ENCODE measurements at regions not wholly inside any gene's neighbourhood (a gene's known extent, or its start where the extent isn't known, plus 50 kb on each side); places are given as distances from the start of the nearest gene placed in this dataset.

DNA sequence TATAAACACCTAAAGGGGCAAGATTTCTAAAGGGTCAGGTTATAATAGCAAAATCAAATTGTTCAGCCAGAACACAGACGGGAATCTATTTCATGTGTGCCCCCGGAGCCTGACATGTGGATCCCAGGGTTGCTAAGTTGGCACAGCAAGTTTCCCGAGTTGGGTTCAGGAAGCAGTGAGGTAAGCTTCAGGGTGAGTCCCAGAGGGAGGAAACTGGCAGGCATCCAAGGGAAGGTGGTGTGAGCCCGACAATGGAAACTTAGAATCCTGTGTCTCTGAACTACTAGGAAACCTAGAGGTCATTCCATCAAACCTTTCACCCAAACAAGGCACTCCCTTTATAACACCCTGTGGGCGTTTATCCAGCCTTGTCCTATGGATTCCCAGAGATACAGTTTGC, 98.4 kb downstream of the ADRB2 start:
- DNase-seq: no peak
- Mint-ChIP-seq H3K4me1 (ENCODE audit: low read depth) (peaks cover 10% of the 10 kb centered on the region), H3K9me3 (no peaks in the 10 kb centered on the region), H3K27me3 (peaks cover 38% of the 10 kb centered on the region), H3K4me3 (no peak overlapping the region), H3K27ac (no peak overlapping the region), H3K36me3 (ENCODE audit: low read depth) (no peaks in the 10 kb centered on the region)

DNA sequence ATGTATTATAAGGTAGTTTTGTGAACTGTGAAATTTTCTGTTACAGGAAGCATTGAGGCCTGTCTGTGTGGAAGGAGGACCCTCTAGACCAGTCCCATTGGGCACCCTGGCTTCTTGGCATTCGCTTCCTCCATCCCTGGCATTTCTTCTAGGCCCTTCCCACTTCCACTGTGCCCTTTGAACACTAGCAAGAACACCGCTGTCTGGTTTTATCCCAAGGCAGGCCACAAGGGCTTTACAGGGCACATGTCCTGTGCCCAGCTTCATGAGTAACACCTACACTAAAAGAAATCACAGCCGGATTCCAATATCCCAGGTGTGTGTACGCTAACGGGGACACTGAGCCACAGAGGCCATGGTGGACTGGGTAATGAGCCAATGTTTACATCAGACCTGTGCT, 99.8 kb downstream of the ADRB2 start:
- peaks cover 14% of the 10 kb centered on the region for H3K4me1 Mint-ChIP-seq (ENCODE audit: low read depth)
- no peak overlapping the region for H3K4me3 Mint-ChIP-seq
- no peak for DNase-seq
- no peaks in the 10 kb centered on the region for H3K36me3 Mint-ChIP-seq (ENCODE audit: low read depth)
- H3K9me3 Mint-ChIP-seq: no peaks in the 10 kb centered on the region
- H3K27me3 Mint-ChIP-seq: peaks cover 28% of the 10 kb centered on the region
- no peak overlapping the region for H3K27ac Mint-ChIP-seq

DNA sequence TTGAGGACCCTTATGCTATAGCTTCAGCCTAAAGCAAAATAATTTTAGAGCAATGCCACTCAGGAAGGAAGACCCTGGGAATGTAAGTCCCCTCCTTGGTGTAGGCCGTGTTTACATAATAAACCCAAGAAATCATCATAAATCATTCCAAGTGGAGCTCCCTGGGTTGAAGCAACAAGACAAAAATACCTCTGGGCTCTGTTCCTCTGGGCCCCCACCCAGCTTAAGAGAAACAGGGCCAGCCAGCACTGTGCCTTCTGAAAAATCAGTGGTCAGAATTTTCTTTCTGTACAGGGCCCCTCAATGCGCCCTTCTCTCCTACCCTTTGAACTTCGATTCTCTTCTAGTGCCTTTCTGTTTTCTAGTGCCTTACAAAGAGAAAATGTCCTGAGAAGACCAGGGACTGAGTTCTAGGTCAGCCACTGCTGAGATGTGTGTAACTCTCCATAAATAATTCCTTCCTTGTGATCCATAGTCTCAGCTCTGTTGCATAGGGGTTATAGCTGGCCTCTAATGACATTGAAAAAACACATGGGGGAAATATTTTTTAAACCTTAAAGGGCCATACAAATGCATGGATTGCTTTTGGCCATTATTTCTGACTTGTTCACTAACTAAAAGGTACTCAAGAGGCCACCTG, 101.0 kb downstream of the ADRB2 start:
- Mint-ChIP-seq H3K9me3 (no peaks in the 10 kb centered on the region), H3K27me3 (peaks cover 18% of the 10 kb centered on the region), H3K36me3 (ENCODE audit: low read depth) (no peaks in the 10 kb centered on the region), H3K4me1 (ENCODE audit: low read depth) (peaks cover 11% of the 10 kb centered on the region), H3K27ac (no peak overlapping the region), H3K4me3 (no peak overlapping the region)
- no peak for DNase-seq

DNA sequence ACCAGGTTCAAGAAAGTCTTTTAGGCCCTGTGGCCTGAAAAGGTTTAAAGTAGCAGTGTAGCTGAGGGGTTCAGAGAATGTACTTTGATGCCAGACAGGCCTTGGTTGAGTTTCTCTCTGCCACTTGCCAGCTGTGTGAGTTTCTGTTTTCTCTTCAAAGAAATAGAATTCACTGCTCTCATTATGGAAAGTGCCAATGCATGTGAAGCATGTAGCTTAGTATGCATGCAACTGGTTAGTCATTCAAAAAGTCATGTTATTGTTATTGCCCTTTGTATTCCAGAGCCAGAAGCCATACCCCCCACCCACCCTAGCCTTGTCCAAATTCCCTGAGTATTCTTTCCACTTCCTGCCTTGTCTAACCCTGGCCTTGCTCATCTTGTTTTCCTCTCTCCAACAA, 101.7 kb downstream of the ADRB2 start:
- H3K4me3 Mint-ChIP-seq: no peak overlapping the region
- no peak for DNase-seq
- no peak overlapping the region for H3K27ac Mint-ChIP-seq
- H3K9me3 Mint-ChIP-seq: no peaks in the 10 kb centered on the region
- no peaks in the 10 kb centered on the region for H3K36me3 Mint-ChIP-seq (ENCODE audit: low read depth)
- peaks cover 6% of the 10 kb centered on the region for H3K4me1 Mint-ChIP-seq (ENCODE audit: low read depth)
- peaks cover 13% of the 10 kb centered on the region for H3K27me3 Mint-ChIP-seq

DNA sequence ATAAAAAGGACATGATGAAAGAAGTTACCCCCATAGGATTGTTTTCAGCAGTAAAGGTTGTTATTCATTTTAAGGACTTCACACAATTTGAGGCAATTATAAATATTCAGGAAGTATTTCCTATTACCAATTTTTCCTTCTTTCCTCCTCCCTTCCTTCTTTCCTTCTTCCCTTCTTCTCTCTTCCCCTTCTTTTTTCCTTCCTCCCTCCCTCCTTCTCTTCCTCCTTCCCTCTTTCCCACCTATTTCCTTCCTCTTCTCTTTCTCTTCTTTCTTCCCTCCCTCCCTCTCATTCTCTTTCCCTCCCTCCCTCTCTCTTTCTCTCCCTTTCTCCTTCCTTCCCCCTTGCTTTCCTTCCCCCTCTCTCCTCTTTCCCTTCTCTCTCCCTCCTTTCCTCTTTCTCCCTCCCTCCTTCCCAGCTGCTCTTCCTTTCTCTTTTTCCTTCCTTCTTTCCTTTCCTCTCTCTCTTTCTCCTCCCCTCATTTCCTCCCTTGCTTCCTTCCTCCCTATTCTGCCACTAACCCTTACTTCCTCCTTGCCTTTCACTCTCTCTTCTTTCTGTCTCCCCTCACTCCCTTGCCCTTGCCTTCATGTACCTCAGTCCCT, 105.1 kb downstream of the ADRB2 start:
- no peaks in the 10 kb centered on the region for H3K36me3 Mint-ChIP-seq (ENCODE audit: low read depth)
- H3K4me3 Mint-ChIP-seq: no peak overlapping the region
- DNase-seq: no peak
- H3K9me3 Mint-ChIP-seq: no peaks in the 10 kb centered on the region
- no peaks in the 10 kb centered on the region for H3K27me3 Mint-ChIP-seq
- peaks cover 4% of the 10 kb centered on the region for H3K4me1 Mint-ChIP-seq (ENCODE audit: low read depth)
- H3K27ac Mint-ChIP-seq: no peak overlapping the region

DNA sequence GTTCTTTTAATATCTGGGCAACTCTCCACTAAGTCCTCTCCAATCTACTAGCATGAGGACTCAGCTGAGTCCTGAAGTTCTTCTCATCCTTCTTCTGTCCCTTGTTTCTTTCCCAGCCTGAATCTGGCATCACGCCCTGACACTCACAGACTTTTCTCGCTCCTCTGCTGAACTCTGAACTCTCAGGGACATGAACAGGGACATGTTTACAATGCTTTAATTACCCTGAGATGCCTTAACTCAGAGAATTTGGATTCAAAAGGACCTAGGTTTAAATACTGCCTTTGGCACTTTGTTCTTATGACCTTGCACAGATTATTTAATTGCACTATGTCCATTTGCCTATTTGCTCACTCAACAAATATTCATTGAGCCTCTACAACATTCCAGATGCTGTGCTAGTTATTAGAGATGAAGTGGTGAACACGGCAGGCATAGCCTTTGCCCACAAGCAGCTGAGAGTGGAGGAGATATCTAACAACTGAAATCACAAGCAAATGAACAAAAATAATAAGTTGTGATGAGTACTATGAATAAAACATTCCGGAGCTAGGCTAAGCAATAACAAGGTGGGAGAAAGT, 106.0 kb downstream of the ADRB2 start:
- H3K9me3 Mint-ChIP-seq: no peaks in the 10 kb centered on the region
- DNase-seq: no peak
- no peaks in the 10 kb centered on the region for H3K36me3 Mint-ChIP-seq (ENCODE audit: low read depth)
- no peak overlapping the region for H3K4me3 Mint-ChIP-seq
- H3K27ac Mint-ChIP-seq: no peak overlapping the region
- peaks cover 4% of the 10 kb centered on the region for H3K4me1 Mint-ChIP-seq (ENCODE audit: low read depth)
- H3K27me3 Mint-ChIP-seq: no peaks in the 10 kb centered on the region

DNA sequence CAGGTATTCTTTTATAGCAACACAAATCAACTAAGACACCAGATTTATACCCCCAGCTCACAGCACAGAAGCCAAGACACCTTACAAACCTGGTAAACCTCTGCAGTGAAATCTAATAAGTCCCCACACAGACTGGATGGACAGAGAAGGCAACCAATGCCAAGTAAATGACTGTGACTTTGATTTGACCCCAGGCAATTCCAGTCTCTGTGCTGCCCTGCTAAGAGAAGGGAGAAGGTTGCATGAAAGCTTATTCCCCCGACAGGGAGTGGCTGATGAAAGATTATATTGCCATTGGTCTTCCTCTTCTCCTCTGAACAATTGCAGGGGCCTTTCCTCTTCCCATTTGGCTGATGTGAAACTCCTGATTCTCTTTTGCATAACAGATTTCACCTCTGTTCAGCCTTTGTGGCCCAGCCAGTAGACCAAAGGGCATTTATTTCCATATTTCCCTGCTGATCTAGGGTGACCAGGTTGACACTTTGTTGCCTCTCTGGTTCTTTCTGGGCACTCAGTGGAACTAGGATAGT, 107.6 kb downstream of the ADRB2 start:
- Mint-ChIP-seq H3K27ac (no peak overlapping the region), H3K27me3 (no peaks in the 10 kb centered on the region), H3K4me3 (no peak overlapping the region), H3K4me1 (ENCODE audit: low read depth) (peaks cover 4% of the 10 kb centered on the region), H3K9me3 (no peaks in the 10 kb centered on the region), H3K36me3 (ENCODE audit: low read depth) (no peaks in the 10 kb centered on the region)
- DNase-seq: no peak

DNA sequence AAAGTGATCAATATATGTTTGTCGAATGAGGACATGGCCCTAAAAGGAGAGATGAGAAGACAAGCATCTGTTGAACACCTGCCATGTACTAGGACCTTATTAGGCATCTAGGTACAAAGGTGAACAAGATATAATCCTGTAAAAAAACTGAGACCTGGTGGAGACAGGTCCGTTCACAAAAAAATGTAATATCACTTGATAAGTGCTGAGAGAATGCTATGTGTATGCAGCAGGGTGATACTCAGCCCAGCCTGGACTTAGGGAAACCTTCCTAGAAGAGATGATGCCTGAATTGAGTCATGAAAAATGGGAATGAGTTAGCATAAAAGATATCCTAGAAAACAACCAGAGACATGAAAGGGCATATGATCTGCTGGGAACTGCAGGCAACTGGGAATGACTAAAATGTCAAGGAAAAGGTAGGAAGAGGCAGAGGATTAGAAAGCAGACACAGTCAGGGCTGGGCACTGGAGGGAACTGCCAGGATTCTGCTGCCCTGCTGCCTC, 108.5 kb downstream of the ADRB2 start:
- Mint-ChIP-seq H3K36me3 (ENCODE audit: low read depth) (no peaks in the 10 kb centered on the region), H3K4me3 (no peak overlapping the region), H3K27me3 (peaks cover 3% of the 10 kb centered on the region), H3K27ac (no peak overlapping the region), H3K9me3 (no peaks in the 10 kb centered on the region), H3K4me1 (ENCODE audit: low read depth) (peaks cover 4% of the 10 kb centered on the region)
- DNase-seq: no peak

DNA sequence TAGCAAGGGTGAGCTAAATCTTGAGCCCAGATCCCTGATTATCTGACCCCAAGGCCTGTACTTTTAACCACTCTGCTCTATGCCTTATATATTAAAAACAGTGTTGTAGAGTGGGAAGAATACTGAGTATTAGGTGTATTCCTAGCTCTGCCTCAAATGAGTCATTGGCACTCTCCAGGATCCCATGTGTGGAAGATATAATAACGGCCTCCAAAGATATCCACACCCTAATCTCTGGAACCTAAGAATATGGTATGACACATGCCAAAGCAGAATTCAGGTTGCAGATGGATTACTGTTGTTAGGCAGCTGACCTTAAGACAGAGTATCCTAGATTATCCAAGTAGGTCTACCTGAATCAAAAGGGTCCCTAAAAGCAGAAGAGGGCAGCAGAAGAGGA, 110.8 kb downstream of the ADRB2 start:
- no peak overlapping the region for H3K4me3 Mint-ChIP-seq
- no peak overlapping the region for H3K27ac Mint-ChIP-seq
- peaks cover 12% of the 10 kb centered on the region for H3K27me3 Mint-ChIP-seq

DNA sequence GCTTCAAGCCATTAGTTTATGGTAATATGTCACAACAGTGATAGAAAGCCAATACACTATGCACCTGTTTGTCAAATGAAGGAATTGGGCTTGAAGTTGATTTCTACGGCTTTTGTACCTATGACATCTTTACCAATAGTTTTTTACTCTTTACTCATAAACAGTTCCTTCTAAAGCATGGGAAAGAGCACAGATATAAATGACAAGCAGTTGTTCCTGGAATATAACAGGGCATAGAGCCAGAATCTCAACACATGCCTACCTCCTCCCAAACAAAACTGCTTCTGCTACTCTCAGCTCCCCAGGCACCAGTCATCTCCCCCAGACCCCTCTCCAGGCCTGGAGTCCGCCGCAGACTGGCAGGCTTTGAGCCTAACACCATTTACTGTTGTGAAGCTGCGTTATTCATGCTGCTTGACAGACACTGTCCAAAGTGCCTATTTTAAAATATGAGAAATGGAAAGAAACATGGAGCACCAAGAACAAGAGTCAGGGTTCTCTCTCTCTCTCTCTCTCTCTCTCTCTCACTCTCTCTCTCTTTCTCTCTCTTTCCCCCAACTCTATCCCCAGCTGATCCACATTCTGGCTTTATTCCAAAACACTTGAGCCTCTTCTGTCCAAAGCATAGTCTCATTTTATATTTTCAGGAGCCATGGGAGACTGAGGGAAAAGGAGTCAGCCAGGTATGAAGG, 111.6 kb downstream of the ADRB2 start:
- peaks cover 12% of the 10 kb centered on the region for H3K27me3 Mint-ChIP-seq
- no peak overlapping the region for H3K27ac Mint-ChIP-seq
- H3K4me3 Mint-ChIP-seq: no peak overlapping the region
- no peaks in the 10 kb centered on the region for H3K4me1 Mint-ChIP-seq (ENCODE audit: low read depth)
- no peak for DNase-seq
- no peaks in the 10 kb centered on the region for H3K9me3 Mint-ChIP-seq
- H3K36me3 Mint-ChIP-seq (ENCODE audit: low read depth): no peaks in the 10 kb centered on the region

More for the DNA sequence above, 110.8 kb downstream of the ADRB2 start:
- Mint-ChIP-seq H3K36me3 (ENCODE audit: low read depth) (no peaks in the 10 kb centered on the region), H3K4me1 (ENCODE audit: low read depth) (no peaks in the 10 kb centered on the region), H3K9me3 (no peaks in the 10 kb centered on the region)
- no peak for DNase-seq

DNA sequence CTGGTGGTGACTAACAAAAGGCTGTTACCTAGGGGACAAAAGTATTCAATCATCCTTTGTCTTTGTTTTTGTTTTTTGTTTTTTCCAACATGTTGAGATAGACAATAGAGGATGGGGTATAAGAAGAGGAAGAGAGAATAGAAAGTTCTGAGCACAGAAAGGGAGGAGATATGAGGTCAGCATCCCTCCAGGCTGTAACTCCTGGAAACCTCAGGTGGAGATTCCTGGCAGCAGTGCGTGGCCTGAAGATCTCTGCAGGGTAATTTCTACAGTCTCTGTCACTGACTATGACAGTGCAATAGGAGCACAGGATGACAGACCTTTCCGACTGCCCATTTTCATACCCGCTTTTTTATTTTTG, 112.1 kb downstream of the ADRB2 start:
- H3K4me3 Mint-ChIP-seq: no peak overlapping the region
- H3K36me3 Mint-ChIP-seq (ENCODE audit: low read depth): no peaks in the 10 kb centered on the region
- H3K27ac Mint-ChIP-seq: no peak overlapping the region
- H3K9me3 Mint-ChIP-seq: no peaks in the 10 kb centered on the region
- no peak for DNase-seq
- H3K27me3 Mint-ChIP-seq: peaks cover 12% of the 10 kb centered on the region
- H3K4me1 Mint-ChIP-seq (ENCODE audit: low read depth): no peaks in the 10 kb centered on the region

DNA sequence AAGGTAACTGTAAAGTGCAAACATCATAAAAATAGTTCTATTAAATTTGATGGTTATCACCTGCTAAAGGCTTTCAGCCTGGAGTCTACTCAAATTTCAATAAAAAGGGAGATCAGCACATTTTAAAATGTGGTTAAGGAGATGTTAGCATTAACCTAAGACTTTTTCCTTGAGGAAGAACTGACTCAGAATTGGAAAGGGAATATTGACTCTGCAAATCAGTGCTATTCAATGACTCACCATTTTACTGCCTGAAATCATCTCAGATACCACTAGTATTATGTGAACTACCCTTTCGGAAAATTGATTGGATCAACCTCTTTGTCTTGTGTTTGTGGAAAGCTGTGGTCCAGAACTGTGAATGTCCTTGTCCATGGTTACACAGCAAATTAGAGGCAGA, 113.3 kb downstream of the ADRB2 start:
- Mint-ChIP-seq H3K36me3 (ENCODE audit: low read depth) (no peaks in the 10 kb centered on the region), H3K4me3 (no peak overlapping the region), H3K4me1 (ENCODE audit: low read depth) (no peaks in the 10 kb centered on the region), H3K9me3 (no peaks in the 10 kb centered on the region), H3K27me3 (peaks cover 13% of the 10 kb centered on the region), H3K27ac (no peak overlapping the region)
- DNase-seq: no peak

DNA sequence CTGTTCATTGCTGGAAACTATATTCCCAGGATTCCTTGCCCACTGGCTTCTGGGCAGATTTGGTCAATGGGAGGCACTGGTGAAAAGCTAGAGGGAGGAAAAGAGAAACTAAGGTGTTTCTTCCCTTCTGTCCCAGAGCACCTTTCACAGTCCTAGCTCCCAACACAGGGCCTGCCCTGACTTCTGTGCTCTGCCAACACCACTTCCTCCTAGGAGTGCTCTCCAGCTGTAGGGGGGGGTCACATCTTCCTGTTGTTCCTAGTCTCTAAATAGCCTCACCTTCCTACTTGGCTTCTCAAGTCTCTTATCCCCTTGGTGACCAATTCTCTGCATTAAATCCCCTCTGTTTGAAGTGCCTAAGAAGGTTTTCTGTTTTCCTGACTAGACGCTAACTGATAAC, 115.4 kb downstream of the ADRB2 start:
- no peak for DNase-seq
- Mint-ChIP-seq H3K27ac (no peak overlapping the region), H3K4me3 (no peak overlapping the region)

DNA sequence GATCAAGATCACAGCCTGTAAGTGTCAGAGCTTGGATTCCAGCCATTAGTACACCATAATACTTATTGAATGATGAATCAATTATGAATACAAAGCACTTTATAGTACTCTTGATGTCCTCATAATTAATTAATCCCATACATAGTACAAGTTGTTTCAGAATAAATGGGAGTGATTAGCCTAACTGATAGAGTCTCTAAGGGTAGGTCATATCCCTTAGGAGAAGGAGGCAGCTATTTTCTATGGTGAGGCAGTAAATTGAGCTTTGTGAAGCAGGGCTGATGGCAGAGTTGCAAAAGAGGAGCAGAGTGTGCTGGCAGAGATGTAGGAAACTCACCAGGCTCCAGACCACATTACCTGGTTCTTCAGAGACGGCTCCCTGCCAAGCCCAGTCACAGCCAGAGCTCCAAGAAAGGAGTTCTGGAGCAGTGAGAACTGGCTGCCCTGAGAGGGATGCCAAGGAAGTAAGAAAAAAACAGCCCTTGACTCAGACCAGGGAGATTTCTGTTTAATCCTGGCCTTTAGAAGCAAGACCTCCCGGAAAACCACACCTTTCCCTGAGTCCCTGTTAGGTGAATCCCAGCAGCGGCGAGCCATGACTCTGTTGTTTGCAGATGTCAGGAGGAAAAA, 112.9 kb downstream of the SH3TC2 start:
- no peaks in the 10 kb centered on the region for H3K27me3 Mint-ChIP-seq
- H3K36me3 Mint-ChIP-seq (ENCODE audit: low read depth): no peaks in the 10 kb centered on the region
- DNase-seq: no peak
- no peak overlapping the region for H3K27ac Mint-ChIP-seq
- H3K9me3 Mint-ChIP-seq: no peaks in the 10 kb centered on the region
- H3K4me3 Mint-ChIP-seq: no peak overlapping the region
- H3K4me1 Mint-ChIP-seq (ENCODE audit: low read depth): no peaks in the 10 kb centered on the region

More for the DNA sequence above, 115.4 kb downstream of the ADRB2 start:
- Mint-ChIP-seq H3K27me3 (peaks cover 14% of the 10 kb centered on the region), H3K4me1 (ENCODE audit: low read depth) (no peaks in the 10 kb centered on the region), H3K36me3 (ENCODE audit: low read depth) (no peaks in the 10 kb centered on the region), H3K9me3 (no peaks in the 10 kb centered on the region)

Measured in activated T-cell treated with anti-CD3 and anti-CD28 coated beads, Interleukin-2, amount 50 U/mL, for 24 hours (primary cell).